Activated CD8-positive, alpha-beta memory T cell treated with anti-CD3 and anti-CD28 coated beads, Interleukin-2, amount 50 U/mL, for 48 hours (primary cell): ENCODE measurements at regions not wholly inside any gene's neighbourhood (a gene's known extent, or its start where the extent isn't known, plus 50 kb on each side); places are given as distances from the start of the nearest gene placed in this dataset.

ENCODE experiments used
- DNase-seq: peaks from one replicate; pipeline ENCODE4 v3.0.0-alpha.2; 2020

DNA sequence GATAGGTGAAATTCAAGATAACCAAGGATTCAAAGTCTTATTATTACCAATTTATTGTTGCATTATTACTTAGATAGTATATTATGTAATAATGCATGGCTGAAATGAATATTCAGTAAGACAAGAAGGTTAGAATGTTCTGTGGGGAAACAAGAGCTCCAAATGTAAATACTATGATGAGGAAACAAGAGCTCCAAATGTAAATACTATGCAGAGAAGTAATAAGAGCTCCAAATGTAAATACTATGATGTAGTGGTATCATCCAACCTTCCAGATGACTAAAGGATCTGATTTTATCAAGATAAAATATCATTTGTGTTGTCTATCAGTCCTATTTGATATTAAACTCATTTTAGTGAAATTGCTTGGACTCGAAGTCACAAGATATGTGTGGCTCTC lies 82.2 kb upstream of the PCDH18 start:
- no peak for DNase-seq

DNA sequence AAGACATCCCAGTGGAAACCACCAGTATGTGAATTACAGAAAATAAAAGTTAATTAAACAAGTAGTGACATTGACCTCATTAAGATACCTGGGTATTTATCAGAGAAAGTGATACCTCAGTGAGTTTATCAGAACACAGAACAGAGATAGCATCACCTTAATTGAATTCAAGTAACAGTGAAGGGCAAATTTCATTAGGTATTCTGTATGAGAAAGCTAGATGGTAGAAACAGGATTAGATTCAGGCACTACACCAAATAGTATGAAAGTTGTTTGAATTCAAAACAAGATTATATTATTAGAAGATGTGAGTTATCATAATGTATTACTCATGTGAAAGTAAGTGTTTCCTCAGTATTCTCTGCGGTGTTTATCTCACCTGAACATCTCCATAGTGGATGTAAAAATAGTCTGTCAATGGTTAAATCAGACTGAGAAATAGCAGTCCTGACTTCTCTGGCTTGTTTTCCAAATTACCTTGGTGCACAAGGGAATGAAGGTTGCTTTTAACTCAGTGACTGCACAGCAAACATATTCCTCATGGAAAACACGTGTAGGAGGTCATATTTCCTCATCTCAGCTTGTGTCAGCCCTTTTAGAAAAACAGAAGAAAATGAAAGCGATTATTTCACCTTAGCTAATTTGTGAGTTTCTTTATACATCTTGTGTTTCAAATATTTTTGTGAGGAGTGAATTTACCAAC lies 79.9 kb upstream of the PCDH18 start:
- no peak for DNase-seq

DNA sequence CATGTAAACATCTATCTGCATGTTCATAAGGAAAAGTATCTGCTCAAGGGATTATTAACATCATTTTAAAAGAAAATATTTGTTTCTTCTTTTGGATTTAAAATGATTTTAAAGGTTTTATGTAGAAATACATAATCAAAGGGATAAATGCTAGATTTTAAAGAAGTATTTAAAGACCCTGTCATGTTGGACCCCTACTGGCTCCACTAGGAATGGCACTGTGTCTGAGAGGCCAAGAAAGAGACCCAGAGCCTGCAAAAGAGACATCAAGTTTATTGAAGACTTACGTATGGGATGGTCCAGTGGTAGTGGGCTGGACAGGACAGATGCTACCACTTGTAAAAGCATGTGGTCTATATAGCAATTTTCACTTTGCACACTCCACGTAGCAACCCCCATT lies 78.7 kb upstream of the PCDH18 start:
- no peak for DNase-seq

DNA sequence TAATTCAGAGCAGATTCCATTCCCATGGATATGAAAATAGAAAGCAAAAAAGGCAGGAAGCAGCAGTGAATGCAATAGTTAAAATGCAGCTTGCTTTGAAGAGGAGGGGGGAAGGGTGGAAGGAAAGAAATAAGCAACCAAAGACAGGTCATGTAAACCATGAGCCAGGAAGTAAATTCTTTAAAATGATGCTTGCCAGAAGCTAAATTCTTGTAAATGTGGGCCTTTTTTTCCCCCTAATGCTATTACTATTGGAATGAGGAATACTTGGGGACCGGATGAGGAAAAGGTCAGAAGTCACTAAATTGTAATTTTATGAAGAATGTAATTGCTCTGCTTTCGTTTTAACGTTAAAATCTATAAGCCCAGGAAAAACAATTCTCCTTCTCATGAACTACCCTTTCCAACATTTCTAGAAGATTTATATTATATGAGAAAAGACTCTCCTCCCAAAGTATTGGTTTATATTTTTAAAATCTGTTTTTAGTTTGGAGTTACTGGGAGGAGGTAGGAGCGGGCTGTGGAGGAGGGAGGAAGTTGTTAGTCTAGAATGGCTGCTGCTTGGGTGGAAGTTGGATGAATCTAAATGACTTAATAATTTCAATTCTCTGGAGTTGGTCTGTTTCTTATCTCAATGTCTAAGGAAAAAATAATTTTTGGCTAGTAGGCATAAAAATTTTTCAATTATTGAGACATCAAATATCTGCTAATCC lies 77.6 kb upstream of the PCDH18 start:
- DNase-seq = no peak

DNA sequence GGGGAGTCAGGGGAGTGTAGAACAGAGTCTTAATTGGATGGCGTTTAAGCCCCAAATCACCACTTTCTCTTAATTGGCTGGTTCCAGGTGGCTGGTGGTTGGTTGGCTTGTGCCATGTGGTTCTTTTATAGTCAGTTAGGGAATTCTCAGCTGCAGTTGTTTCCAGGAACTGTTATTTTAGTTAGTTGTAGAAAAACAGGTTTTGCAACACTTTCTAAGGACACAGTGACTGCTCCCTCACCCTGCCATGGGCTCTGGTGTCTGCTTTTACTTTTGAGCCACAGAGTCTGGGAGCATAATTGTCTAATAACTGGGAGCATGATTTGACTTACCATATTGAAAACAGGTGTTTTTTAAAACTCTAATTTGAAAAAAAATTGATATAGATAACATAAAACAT lies 75.8 kb upstream of the PCDH18 start:
- no peak for DNase-seq

DNA sequence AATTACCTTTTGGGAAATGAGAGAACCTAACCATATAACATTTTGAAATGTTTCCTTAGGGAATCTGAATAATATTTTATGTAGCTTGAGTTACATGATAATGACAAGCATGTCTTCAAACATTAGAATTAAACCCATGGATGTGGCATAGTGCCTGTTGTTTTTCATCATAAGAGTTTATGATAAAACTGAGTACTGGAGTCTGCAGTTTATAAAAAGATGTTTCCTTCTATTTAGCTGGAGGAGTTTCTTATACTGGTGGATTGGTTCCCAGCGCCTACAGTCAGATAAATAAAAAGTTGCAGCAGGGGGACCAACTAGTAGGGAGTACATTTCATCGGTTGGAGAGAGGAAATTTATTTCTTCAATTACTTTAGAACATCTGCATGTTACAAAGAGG lies 70.1 kb upstream of the PCDH18 start:
- no peak for DNase-seq

DNA sequence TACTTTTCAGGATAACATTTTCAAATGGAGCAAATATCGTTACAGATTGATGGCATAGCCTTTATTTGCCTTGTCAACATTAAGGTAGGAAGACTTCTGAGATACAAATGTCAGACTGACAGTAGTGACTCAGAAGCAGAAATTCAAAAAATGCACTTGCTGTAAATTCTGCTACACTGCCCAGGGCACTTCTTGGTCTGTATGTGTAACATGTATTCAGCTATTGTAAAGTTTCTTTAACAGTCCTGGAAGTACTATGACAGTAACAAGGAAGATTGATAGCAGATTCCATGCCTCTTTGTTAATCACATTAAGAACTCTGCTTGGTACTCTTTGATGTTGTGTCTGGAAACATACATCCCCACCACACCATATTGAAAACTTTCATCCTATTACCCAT lies 69.6 kb upstream of the PCDH18 start:
- no peak for DNase-seq

DNA sequence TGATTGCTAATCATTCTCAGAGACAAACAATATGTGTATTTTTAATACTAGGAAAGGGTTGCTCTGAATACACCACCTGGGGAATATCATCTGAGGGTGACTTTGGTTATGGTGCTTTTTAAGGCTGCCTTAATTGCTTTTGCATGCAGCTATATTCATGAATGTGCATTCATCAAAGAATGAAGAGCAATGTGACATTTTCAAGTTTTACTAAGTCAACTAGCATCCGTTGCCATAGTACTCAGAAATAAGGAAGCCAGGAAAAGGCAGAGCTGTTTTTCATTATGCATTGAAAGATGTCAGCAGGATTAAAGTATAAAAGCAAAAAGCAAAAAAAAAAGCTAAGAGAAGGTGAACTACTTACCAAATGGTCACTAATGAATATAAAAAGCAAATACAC lies 67.4 kb upstream of the PCDH18 start:
- no peak for DNase-seq

DNA sequence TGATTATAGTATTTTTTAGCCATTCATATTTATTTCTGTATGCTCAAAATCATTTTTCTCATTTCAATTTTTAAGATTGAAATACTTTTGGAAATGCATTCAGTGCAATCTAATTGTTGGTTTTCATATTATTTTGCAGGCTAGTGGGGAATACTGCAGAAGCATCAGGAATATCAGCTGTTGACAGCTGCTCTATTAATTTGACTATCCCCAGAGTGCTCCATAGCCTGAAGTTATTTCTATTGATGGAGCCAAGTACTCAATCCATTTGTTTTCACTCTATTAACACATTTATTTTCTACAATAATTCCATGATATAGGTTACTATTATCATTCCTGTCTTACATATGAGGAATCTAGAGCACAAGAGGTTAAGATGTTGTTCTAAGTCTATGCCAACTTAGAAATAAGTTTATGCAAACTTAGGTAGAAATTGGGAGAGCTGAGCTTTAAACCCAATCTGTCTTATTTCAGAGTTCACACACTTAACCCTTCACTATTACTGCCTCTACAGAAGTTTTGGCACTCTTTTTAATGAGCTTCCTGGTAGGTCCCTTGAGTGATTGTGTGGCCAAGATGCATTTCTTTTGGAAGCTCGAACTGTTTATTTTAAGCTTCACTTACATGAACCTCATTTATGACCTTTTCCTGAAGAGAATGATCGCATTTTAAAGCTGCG lies 65.6 kb upstream of the PCDH18 start:
- no peak for DNase-seq

DNA sequence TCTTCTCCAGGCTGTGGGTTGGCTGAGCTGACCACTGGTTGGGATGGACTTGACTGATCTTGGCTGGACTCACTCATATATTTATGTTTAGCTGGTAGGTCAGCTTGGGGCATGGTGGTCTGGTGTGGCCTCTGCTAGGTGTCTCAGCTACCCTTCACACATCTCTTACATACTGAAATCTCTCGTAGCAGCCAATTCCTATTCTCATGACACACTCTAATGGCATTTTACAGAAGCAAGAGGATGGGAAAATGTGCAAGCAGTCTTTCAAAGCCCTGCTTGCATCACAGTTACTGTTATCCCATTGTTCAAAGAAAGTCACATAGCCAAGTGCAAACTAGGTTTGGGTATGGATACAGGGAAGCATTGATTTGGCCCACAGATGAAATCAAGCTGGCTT lies 55.5 kb upstream of the PCDH18 start:
- DNase-seq = no peak

DNA sequence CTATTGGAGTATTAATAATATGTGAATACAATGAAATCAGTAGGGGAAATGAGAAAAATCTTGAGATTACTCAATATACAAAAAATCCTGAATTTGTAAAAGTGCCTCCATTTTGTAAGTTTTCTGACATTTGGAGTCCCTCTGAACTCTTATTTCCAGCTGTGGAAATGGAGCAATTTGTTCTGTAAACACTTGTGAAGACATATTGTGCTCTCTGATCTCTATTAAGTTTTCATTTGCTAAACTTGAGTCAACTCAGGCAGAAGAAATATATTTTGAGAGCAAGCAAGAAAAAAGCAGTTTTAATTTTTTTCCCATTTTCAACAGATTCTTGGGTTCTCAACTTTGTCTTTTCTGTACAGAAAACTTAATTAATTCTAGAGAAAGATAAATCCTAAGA lies 51.4 kb upstream of the PCDH18 start:
- DNase-seq = no peak
